K562 (cell line): ENCODE measurements at regions not wholly inside any gene's neighbourhood (a gene's known extent, or its start where the extent isn't known, plus 50 kb on each side); places are given as distances from the start of the nearest gene placed in this dataset.

Source experiments
- ATAC-seq: fragments of 200-7000 bp; cut with Tn5 transposase; 3 replicates; pipeline ENCODE4 v1.9.1; 2020; ENCODE audit warnings: moderate library complexity
- BruUV-seq: library from RNA; stranded (reverse); fragments of 400-500 nt; replicated peaks from 2 replicates; lab custom pipeline; 2021; lab: Mats Ljungman, UMichigan
- CTCF ChIA-PET: fragments of 300-600 bp; formaldehyde crosslinking; extraction: SDS; loops from one replicate; lab custom pipeline; 2021; ENCODE audit warnings: low intra/inter-chr PET ratio; lab: Yijun Ruan, JAX
- POLR2A ChIA-PET: fragments of 300-600, 350-650 bp; sonication (Branson Sonifier 250); formaldehyde crosslinking; extraction: SDS; loops from one replicate; lab custom pipeline; 2021; ENCODE audit warnings: antibody characterized with exemption, inconsistent platforms; lab: Yijun Ruan, JAX
- DNase-seq, 4 experiments: peaks; one replicate each; pipeline versions ENCODE4 v3.0.0 to v3.0.0-alpha.2; 2011 to 2018; ENCODE audit warnings: low spot score in 3 of 4, mixed read lengths in 3 of 4; ENCODE audit errors: extremely low read depth in 1 of 4
- FAIRE-seq: peaks from 2 replicates; lab custom pipeline; 2011; peaks lifted over from hg19 to GRCh38; lab: Jason Lieb, UNC
- H2AFZ ChIP-seq: 2 replicates; pipeline ENCODE4 v1.6.0; 2011; ENCODE audit warnings: low read depth, low read length, control low read depth, inconsistent platforms
- H3K27ac ChIP-seq: fragments of 200-600 bp; 3 replicates; pipeline ENCODE4 v1.8.0; 2011; ENCODE audit warnings: low read depth, mild to moderate bottlenecking, control low read depth, inconsistent platforms, low read length, moderate library complexity, mixed read lengths; ENCODE audit errors: extremely low read depth
- H3K27me3 ChIP-seq, 2 experiments: fragments of 300-600 bp in 1 of 2; 2 replicates in 1 of 2; 3 replicates in 1 of 2; pipeline versions ENCODE4 v1.6.0 to v1.8.0; 2011; ENCODE audit warnings: inconsistent platforms in 2 of 2, low read length in 2 of 2, mild to moderate bottlenecking in 1 of 2, mixed read lengths in 1 of 2, moderate library complexity in 1 of 2; ENCODE audit not compliant: control insufficient read depth in 2 of 2, insufficient read depth in 2 of 2
- H3K36me3 ChIP-seq: fragments of 300-600 bp; 3 replicates; pipeline ENCODE4 v1.8.0; 2011; ENCODE audit warnings: mild to moderate bottlenecking, low read length, inconsistent platforms; ENCODE audit not compliant: control insufficient read depth, insufficient read depth
- H3K4me1 ChIP-seq, 2 experiments: fragments of 200-600 bp in 1 of 2; replicated peaks in 1 of 2; 2 replicates in 1 of 2; 3 replicates in 1 of 2; pipeline versions ENCODE4 v1.5.1 to v1.8.0; 2011; ENCODE audit warnings: inconsistent platforms in 2 of 2, low read length in 2 of 2, mild to moderate bottlenecking in 1 of 2, mixed read lengths in 1 of 2, moderate library complexity in 1 of 2; ENCODE audit not compliant: control insufficient read depth in 2 of 2, insufficient read depth in 2 of 2
- H3K4me2 ChIP-seq: 2 replicates; pipeline ENCODE4 v1.6.1; 2011; ENCODE audit warnings: low read length, control low read depth, inconsistent platforms, mixed read lengths; ENCODE audit not compliant: insufficient read depth
- H3K4me3 ChIP-seq: fragments of 200-600 bp; sonication (generic), shearing (Covaris generic); 2 replicates; pipeline ENCODE4 v1.5.1; 2016; ENCODE audit warnings: control low read depth, inconsistent platforms
- H3K79me2 ChIP-seq: fragments of 200-600 bp; 3 replicates; pipeline ENCODE4 v1.8.0; 2011; ENCODE audit warnings: low read length, inconsistent platforms; ENCODE audit not compliant: control insufficient read depth, insufficient read depth
- H3K9ac ChIP-seq, 2 experiments: 2 replicates each; pipeline versions ENCODE4 v1.6.0 to v1.6.1; 2011; ENCODE audit warnings: low read depth in 2 of 2, low read length in 2 of 2, control low read depth in 1 of 2, inconsistent platforms in 1 of 2, mild to moderate bottlenecking in 1 of 2, mixed read lengths in 1 of 2; ENCODE audit not compliant: insufficient read depth in 1 of 2
- H3K9me1 ChIP-seq: one replicate; pipeline ENCODE4 v1.6.0; 2011; ENCODE audit warnings: inconsistent platforms, mild to moderate bottlenecking, low read length, moderate library complexity; ENCODE audit not compliant: control insufficient read depth, insufficient read depth
- H3K9me3 ChIP-seq: replicated peaks from 2 replicates; pipeline ENCODE4 v1.5.1; 2011; ENCODE audit warnings: low read depth, low read length, inconsistent platforms; ENCODE audit not compliant: control insufficient read depth, insufficient read depth
- H4K20me1 ChIP-seq: replicated peaks from 2 replicates; pipeline ENCODE4 v1.6.1; 2011; ENCODE audit warnings: low read length, inconsistent platforms, mixed read lengths; ENCODE audit not compliant: control insufficient read depth, insufficient read depth
- ETS2 ChIP-seq: IDR thresholded peaks from 2 replicates; pipeline ENCODE4 v1.6.1; 2016; ENCODE audit warnings: borderline replicate concordance, missing genetic modification characterization, mild to moderate bottlenecking, moderate library complexity, missing compliant biosample characterization; ENCODE audit not compliant: poor library complexity, severe bottlenecking
- POLR3G ChIP-seq: IDR thresholded peaks from 2 replicates; pipeline ENCODE4 v1.6.1; 2011; ENCODE audit not compliant: insufficient read length, insufficient replicate concordance; ENCODE audit errors: extremely low read depth
- SPI1 ChIP-seq: IDR thresholded peaks from 2 replicates; pipeline ENCODE4 v1.6.1; 2011; ENCODE audit warnings: low read depth, low read length, control low read depth, borderline replicate concordance
- ZNF23 ChIP-seq: fragments of 250-450 bp; sonication (Bioruptor Pico); IDR thresholded peaks from 2 replicates; pipeline ENCODE4 v1.4.0; 2020; ENCODE audit warnings: mild to moderate bottlenecking
- ZNF263 ChIP-seq: sonication (generic); formaldehyde crosslinking; IDR thresholded peaks from 2 replicates; pipeline ENCODE4 v1.8.0; 2022; ENCODE audit warnings: mild to moderate bottlenecking, missing genetic modification reagents, borderline replicate concordance
- ZNF316 ChIP-seq: fragments of 450-650 bp; IDR thresholded peaks from 2 replicates; pipeline ENCODE4 v1.6.1; 2016
- WGBS: fragments of 100-300 bp; shearing (Covaris generic); methylation state at CpG from one replicate; pipeline ENCODE4 v1.1.6; 2016; ENCODE audit warnings: low coverage, mixed read lengths; ENCODE audit not compliant: insufficient coverage; ENCODE audit errors: missing lambda C conversion rate; 5-methylcytosine and 5-hydroxymethylcytosine counted together
- in situ Hi-C: fragments of 300-500 bp; cut with MboI; formaldehyde crosslinking; loops from 4 replicates; pipeline ENCODE4 v1.15.0; 2018; ENCODE audit warnings: inconsistent platforms, mixed read lengths
- intact Hi-C: fragments of 100-400 bp; cut with micrococcal nuclease; formaldehyde crosslinking; loops from 2 replicates; pipeline ENCODE4 v1.14.2; 2022
- TF ChIP-seq, protein P1 (sequence below): sonication (generic); formaldehyde crosslinking; IDR thresholded peaks from 2 replicates; pipeline ENCODE4 v1.9.0; 2022; ENCODE audit warnings: mild to moderate bottlenecking, missing genetic modification reagents
- TF ChIP-seq, protein P2 (sequence below): fragments of 450-650 bp; IDR thresholded peaks from 2 replicates; pipeline ENCODE4 v1.6.1; 2017; ENCODE audit warnings: antibody characterized with exemption, mild to moderate bottlenecking
- TF ChIP-seq, protein P3 (sequence below): IDR thresholded peaks from 2 replicates; pipeline ENCODE4 v1.6.1; 2016; ENCODE audit warnings: missing genetic modification characterization, missing compliant biosample characterization

DNA sequence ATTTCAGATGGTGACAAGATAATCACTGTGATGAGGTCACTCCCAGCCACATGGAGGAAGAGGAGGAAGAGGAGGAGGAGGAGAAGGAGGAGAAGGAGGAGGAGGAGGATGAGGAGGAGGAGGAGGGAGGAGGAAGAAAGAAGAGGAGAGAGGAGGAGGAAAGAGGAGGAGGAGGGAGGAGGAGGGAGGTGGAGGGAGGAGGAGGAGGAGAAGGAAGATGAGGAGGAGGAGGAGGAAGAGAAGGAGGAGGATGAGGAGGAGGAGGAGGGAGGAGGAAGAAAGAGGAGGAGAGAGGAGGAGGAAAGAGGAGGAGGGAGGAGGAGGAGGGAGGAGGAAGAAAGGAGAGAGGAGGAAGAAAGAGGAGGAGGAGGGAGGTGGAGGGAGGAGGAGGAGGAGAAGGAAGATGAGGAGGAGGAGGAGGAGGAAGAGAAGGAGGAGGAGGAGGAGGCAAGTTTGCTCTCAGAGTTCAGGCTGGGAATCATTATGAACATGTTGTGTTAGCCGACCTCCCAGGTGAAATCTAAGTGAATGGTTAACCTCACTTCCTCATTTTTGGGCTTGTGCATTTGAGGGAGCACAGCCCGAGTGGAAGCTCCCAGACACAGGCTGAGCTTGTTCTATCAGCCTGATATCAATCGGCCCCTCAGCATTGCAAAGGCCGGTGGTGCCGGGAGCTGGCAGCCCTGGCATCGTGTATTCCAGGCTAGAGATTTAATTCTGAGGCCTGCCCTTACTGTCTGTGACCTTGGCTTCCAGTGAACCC, 236.2 kb upstream of the PITRM1 start:
- no peak for DNase-seq
- Histone ChIP-seq H2AFZ (no peak overlapping the region), H3K36me3 (no peaks in the 10 kb centered on the region), H3K27ac (no peak overlapping the region), H3K4me3 (no peak overlapping the region), H3K9ac (no peak overlapping the region), H3K27me3 (peaks cover 4 to 8% of the 10 kb centered on the region in 2 experiments; a peak in 4 of 5 replicates), H3K79me2 (no peaks in the 10 kb centered on the region), H4K20me1 (no peaks in the 10 kb centered on the region), H3K4me2 (no peak overlapping the region), H3K9me1 (no peaks in the 10 kb centered on the region), H3K4me1 (no peaks in the 10 kb centered on the region; a peak in 1 of 5 replicates), H3K9me3 (no peaks in the 10 kb centered on the region)
- CTCF ChIA-PET: no interaction called here
- in situ Hi-C loops: no loop called here
- POLR2A ChIA-PET: no interaction called here
- 22% methylated on average over 6 of the region's 6 CpGs for WGBS
- peak; percentile 76; the same call in 1 of the 2 replicates for TF ChIP-seq SPI1
- TF ChIP-seq ZNF263 (CRISPR knock-in tag): peak; percentile 81
- TF ChIP-seq, protein P1, sequence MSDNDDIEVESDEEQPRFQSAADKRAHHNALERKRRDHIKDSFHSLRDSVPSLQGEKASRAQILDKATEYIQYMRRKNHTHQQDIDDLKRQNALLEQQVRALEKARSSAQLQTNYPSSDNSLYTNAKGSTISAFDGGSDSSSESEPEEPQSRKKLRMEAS (CRISPR knock-in tag): no peak
- BruUV-seq: no TSS peak
- FAIRE-seq: no peak
- ATAC-seq: no peak
- intact Hi-C loops: no loop called here

DNA sequence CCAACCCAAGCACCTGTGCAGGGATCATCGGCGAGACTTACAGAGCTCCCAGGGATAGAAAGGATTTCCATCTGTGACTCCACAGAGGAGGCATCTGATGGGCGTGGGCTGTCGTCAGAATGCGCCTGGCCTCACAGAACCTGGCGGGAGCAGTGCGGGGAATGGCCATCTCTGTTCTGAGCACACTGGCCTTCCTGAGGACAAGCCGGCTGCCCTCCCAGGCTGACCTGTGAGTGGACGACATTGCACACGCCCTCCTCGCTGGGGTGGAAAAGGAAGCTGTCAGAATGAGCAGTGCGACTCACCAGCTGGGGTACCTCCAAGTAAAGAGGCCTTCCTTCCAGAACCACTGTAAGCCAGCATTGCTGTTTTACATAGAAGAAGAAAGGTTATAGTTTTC, 234.6 kb upstream of the PITRM1 start:
- no peaks in the 10 kb centered on the region for H4K20me1 ChIP-seq
- POLR2A ChIA-PET: no interaction called here
- DNase-seq (no peak), FAIRE-seq (no peak), ATAC-seq (no peak)
- CTCF ChIA-PET: no interaction called here
- H3K79me2 ChIP-seq: no peaks in the 10 kb centered on the region
- H3K9me1 ChIP-seq: no peaks in the 10 kb centered on the region
- H3K36me3 ChIP-seq: no peaks in the 10 kb centered on the region
- H3K27me3 ChIP-seq: peaks cover 6 to 7% of the 10 kb centered on the region in 2 experiments; a peak in 4 of 5 replicates
- no peak overlapping the region for H3K27ac ChIP-seq
- H3K4me1 ChIP-seq: no peaks in the 10 kb centered on the region; a peak in 1 of 5 replicates
- WGBS: 32% methylated on average over 10 of the region's 12 CpGs
- no peak overlapping the region for H3K4me3 ChIP-seq
- no peaks in the 10 kb centered on the region for H3K9me3 ChIP-seq
- intact Hi-C loops: no loop called here
- in situ Hi-C loops: no loop called here
- no peak overlapping the region for H2AFZ ChIP-seq
- H3K4me2 ChIP-seq: no peak overlapping the region
- no peak overlapping the region for H3K9ac ChIP-seq
- BruUV-seq: no TSS peak
- TF ChIP-seq ZNF316 (no peak), ETS2 (no peak), ZNF23 (CRISPR knock-in tag) (no peak), POLR3G (no peak)
- TF ChIP-seq, protein P2, sequence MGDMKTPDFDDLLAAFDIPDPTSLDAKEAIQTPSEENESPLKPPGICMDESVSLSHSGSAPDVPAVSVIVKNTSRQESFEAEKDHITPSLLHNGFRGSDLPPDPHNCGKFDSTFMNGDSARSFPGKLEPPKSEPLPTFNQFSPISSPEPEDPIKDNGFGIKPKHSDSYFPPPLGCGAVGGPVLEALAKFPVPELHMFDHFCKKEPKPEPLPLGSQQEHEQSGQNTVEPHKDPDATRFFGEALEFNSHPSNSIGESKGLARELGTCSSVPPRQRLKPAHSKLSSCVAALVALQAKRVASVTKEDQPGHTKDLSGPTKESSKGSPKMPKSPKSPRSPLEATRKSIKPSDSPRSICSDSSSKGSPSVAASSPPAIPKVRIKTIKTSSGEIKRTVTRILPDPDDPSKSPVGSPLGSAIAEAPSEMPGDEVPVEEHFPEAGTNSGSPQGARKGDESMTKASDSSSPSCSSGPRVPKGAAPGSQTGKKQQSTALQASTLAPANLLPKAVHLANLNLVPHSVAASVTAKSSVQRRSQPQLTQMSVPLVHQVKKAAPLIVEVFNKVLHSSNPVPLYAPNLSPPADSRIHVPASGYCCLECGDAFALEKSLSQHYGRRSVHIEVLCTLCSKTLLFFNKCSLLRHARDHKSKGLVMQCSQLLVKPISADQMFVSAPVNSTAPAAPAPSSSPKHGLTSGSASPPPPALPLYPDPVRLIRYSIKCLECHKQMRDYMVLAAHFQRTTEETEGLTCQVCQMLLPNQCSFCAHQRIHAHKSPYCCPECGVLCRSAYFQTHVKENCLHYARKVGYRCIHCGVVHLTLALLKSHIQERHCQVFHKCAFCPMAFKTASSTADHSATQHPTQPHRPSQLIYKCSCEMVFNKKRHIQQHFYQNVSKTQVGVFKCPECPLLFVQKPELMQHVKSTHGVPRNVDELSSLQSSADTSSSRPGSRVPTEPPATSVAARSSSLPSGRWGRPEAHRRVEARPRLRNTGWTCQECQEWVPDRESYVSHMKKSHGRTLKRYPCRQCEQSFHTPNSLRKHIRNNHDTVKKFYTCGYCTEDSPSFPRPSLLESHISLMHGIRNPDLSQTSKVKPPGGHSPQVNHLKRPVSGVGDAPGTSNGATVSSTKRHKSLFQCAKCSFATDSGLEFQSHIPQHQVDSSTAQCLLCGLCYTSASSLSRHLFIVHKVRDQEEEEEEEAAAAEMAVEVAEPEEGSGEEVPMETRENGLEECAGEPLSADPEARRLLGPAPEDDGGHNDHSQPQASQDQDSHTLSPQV: no peak
- TF ChIP-seq, protein P3, sequence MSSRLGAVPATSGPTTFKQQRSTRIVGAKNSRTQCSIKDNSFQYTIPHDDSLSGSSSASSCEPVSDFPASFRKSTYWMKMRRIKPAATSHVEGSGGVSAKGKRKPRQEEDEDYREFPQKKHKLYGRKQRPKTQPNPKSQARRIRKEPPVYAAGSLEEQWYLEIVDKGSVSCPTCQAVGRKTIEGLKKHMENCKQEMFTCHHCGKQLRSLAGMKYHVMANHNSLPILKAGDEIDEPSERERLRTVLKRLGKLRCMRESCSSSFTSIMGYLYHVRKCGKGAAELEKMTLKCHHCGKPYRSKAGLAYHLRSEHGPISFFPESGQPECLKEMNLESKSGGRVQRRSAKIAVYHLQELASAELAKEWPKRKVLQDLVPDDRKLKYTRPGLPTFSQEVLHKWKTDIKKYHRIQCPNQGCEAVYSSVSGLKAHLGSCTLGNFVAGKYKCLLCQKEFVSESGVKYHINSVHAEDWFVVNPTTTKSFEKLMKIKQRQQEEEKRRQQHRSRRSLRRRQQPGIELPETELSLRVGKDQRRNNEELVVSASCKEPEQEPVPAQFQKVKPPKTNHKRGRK (tag): no peak
